HG02678 (cell line): ENCODE measurements at regions not wholly inside any gene's neighbourhood (a gene's known extent, or its start where the extent isn't known, plus 50 kb on each side); places are given as distances from the start of the nearest gene placed in this dataset.
"Not testable (repeated sequence)": the region's sequence is repeated elsewhere in the genome, so short reads cannot be mapped to it uniquely, and the experiment has no call there.

Experiments
- ATAC-seq: cut with Tn5 transposase; IDR thresholded peaks from one replicate; pipeline ENCODE4 v1.9.1; 2021; ENCODE audit warnings: mild to moderate bottlenecking, moderate library complexity; ENCODE audit not compliant: unreplicated experiment

DNA sequence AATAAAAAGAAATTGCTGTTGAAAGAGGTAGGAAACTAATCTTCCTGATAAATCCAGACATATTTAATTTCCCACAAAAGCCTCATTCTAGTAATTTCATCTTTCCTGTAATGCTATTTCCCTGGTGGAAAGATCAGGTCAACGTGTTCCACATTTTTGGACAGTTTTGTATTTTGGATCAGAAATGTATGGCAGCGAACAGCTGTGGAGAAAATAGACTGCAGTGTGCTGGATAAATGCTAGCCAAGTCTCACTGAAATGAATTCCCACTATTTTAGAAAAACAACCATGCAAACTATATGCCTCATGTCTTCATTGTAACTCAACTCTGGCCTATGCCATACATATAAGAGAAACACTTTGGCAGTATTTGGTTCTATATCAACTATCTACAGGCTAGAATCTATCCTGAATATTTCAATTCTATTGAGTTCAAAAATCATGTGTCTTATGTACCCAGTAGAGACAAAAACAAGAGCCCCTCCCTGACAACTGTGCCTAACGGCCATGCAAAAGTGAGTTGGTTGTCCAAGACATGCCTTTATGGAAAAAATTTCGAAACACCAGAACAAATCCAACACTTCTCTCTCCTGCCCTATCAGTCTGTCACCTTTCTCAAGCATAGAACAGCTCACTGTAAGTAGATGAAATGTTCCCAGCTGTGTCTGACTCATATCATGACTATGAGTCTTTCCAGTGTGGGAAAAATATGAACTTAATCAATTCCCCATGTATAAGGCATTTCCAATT lies 191.3 kb upstream of the NREP start:
- ATAC-seq: no peak

DNA sequence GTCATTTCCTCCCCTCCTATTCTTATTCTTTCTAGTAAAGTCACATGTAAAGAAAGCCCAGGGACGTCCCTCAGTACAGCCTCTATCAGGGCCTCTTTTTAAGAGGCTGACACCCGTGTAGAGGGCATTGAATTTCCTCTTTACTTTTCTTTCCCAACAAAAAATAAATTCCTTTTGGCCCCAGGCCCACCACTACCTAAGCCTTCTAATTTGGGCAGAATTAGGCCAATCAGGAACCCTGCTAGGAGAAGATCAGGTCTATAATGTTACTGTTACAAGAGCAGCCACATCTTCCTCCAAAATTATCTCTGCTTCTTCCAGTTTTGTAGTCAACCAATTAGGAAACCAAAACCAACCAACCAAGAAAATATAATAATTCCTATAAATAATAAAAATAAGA lies 189.6 kb upstream of the NREP start:
- no peak for ATAC-seq

DNA sequence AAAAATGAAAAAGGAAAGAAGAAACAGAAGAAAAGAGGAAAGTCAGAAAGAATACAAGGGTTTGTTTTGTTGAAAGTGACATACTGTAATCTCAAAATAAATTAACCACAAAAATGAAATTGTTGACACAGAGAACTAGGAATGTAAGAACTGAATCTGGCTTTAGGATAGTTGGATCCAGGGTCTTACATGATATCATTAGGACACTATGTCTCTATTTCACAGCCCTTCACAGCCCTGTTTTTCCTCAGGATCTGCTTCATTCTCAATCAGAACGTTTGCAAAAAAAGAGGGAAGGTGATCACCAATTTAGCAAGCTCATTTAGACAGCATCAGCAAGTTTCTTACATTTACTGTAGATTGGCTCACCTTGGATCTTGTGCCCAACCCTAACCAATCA lies 188.5 kb upstream of the NREP start:
- no peak for ATAC-seq

DNA sequence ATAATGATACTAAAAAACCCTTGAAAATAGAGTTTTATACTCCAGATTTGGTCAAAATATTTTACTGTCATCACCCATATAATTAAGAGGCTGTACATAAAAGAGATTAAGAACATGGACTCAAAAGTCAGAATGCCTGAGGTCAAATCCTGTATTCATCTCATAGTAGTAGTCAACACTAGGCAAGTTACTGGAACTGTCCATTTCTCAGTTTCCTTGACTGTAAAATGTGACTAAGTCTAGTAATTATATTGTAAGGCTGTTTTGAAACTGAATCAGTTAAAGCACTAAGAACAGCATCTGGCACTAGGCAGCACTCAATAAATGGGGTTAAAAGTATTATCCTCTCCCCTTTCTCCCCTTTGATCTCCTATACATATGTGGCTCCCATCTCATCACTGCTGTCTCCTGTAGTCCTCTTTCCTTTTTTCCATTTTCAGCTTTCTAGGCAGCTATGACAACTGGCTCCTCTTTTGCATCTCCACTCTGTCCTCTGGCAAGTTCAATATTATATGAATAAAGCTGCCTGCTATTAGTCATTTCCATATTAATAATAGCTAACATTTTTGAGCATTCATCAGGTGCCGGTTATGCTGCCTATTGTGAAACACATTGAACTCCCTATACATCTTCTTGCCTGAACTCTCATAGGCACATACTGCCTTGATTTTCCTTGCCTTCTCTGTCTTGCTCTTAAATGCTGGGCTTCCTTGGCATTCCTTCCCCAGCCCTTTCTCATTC lies 185.8 kb upstream of the NREP start:
- no peak for ATAC-seq

DNA sequence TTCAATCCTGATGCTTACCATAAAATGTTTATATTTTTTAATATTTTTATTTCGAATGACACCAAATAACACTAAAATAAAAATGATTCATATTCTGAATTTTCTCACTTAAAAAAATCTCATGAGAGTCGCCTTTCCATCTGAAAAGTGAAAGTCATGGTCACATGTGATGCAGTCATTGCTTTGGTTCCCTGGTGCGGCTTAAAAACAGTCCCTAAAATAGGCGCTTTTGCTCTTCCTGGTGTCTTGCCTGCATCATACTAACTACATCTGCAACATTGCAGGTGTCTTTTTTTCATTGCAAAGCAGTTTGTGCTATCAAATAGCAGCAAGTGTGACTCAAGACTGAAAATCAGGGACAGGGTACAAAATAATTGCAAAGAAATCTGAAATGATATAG lies 185.2 kb upstream of the NREP start:
- peak; percentile 50 for ATAC-seq

DNA sequence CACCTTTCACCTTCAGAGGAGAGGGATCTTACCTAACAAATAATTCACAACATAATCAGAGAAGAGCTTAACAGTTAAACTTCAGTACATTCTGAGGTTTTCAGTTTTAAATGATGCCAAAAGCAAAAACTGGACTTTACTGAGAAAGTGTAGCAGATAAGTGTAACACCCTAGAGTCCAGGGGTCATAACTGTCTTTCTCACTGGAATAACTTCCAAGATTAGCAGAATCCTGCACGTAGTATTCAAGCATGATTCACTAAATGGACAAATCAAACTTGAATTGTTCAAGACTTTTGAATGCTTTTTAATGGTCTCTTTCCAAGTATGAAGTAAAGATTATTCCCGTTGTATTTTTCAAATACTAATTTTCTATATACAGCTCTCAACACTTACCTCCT lies 180.1 kb upstream of the NREP start:
- ATAC-seq: no peak

DNA sequence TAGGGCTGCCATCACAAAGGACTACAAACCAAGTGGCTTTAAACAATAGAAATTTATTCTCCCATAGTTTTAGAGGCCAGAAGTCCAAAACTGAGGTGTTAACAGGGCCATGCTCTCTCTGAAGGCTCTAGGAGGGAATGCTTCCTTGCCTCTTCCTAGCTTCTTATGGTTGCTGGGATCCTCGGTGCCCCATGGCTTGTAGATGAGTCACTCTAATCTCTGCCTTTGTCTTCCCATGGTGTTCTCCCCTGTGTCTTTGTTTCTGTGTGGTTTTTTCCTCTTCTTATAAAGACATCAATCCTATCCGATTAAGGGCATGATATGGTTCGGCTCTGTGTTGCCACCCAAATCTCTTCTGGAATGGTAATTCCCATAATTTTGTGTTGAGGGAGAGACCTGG lies 178.8 kb upstream of the NREP start:
- ATAC-seq: no peak

DNA sequence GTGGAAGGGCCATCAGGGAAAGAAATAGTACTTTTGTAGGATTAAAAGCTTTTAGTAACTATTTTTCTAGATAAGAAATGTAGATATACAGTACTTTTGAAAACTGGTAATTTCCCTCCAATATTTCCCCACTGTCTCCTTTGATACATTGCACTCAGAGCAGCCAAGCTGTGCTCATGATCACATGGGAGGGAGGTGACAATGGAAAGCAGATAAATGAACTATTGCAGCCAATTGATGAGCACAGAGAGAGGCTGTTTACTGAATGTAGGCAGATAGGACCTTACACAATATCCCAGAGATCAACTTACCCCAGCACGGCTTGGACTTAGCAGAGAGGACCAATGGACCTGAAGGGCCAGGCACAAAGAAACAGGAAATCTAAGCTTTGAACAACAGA lies 178.0 kb upstream of the NREP start:
- ATAC-seq: no peak

DNA sequence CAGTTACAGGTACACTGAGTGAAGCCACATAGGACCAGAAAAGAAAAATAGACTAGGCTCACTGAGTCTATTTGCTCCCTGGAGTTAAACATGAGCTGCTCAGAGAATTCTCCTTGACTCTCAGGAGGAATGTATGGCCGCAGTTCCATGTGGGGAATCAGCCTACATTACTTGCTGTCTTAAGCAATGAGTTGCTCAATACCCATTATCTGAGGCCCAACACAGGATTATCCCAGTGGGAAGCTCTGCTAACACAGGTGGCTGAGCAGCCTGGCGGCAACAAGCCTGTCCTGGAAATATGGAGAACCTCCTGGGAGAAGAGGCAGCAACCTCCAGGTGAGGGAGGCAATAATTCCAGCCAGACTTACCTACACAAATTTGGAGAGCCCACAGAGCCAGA lies 177.5 kb upstream of the NREP start:
- no peak for ATAC-seq

DNA sequence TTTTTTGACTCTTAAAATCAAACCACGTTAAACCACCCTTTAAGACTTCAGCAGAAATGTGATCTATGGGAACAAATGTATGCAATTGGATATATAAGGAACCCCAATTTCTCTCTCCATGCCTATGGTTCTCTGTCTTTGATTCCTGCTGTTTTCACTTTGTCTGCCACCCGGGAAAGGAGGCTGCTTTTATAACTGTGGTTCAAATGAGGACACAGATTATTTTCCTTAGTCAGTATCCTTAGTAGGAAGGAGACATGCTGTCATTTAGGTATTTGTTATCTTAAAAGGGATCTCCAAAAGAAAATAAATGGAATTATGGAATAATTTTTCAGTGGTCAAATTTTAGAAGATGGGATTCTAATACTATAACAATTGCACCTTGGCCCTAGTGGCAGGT lies 176.1 kb upstream of the NREP start:
- ATAC-seq: no peak

DNA sequence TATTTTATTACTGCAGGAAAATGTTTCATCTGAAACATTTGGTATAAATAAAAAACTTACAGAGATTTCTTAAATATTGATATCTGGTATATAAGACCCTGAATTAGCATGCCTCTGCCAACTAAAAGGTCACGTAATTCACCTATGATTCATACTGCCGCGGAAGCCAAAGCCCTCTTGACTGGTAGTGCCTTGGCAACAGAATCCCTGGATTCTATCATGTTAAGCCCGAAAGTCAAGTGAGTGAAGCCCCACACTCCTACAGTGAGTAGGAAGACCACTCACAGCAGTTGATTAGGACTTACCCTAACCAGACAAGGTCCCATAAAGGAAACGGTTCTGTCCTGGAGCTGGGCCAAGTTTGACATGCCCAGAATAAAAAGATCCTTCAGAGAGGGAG lies 175.6 kb upstream of the NREP start:
- no peak for ATAC-seq

DNA sequence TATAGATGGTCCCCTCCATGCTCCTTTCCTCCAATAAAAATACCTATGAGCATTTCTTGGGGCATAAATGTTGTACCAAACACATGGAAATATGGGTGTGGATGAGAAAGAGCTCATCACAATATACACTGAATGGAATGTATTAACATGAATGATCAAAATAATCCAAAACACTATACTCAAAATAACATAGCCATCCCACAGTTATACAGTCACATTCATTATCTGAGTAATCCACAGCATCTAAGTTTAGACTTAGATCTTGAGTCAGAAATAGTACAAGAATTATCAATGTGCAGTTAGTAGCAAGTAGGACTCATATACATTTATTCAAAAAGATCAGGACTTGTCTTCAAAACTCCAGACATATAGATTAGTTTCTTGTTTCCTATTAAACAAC lies 175.2 kb upstream of the NREP start:
- no peak for ATAC-seq

DNA sequence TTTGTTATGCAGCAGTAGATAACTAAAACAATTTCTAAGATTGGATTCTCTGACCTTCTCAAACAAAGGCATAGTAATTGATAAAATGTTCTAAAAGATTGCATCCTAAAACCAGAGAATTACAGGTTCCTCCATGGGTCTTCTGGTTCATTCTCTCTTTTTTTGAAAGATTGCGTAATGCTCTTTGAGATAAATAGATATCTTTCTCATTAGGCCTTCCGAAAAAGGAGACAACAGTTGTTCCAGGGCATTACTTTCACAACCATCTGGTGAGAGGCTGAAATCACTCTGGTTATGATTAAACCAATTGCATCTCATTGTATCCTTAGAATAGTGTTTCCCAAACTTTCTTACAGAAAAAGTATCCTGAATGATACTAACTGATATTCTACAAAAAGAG lies 174.7 kb upstream of the NREP start:
- no peak for ATAC-seq

DNA sequence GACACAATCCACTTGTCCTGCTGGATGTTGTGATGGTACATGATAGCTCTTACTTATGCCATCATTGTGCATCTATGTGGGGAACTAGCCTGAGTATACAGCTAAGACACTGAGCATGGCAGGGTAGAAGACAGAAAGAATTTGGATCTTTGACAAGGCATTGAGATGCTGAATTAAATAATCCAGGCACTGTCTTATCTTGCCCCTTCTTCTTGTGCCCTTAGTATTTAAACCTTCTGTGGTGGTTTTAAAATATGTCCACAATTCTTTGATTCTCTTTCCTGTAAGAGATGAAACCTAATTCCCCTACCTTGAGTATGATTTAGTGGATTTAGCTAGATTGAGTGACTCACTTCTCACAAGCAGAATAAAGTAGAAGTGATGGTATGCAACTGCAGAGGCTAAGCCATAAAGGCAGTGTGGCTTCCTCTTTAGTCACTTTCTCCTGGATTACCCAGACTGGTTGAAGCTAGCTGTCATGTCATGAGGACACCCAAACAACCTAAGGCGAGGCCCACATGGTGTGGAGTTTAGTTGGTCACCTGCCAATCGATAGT lies 174.0 kb upstream of the NREP start:
- no peak for ATAC-seq

DNA sequence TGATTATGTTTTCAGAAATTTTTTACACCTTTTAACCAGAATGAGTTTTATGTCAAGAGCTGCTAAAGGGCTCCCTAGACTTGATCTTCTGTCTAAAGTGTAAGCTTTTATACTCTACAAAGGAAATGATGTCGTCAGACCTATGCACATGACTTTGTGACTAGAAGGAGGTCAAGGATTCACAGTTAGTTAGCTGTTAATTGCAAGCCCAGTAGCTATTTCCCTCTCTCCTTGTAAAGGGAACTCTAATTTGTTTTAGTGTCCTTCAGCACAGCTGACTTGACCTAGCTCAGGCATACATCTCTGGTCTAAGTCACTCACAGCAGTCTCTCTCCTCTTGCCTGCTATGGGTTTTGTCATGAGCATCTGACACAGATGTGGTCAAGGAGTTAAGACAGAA lies 173.5 kb upstream of the NREP start:
- no peak for ATAC-seq

DNA sequence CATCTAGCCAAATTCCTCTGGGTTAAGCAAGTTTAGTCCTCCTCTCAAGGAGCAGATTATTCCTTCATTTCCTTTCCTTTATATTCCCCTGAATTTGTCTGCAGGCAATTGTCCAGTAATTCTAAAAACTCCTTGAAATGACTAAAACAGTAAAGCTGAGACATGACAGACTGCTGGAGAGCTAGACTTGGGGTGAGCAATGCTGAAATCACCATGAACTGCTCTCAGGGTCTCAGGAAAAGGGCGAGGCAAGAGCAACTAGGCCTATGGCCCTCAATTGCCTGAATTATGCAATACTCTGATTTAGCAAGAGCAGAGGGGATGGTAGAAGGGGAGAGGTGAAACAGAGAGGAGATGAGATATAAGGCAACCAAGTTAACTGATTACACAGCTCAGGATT lies 172.9 kb upstream of the NREP start:
- ATAC-seq: no peak

DNA sequence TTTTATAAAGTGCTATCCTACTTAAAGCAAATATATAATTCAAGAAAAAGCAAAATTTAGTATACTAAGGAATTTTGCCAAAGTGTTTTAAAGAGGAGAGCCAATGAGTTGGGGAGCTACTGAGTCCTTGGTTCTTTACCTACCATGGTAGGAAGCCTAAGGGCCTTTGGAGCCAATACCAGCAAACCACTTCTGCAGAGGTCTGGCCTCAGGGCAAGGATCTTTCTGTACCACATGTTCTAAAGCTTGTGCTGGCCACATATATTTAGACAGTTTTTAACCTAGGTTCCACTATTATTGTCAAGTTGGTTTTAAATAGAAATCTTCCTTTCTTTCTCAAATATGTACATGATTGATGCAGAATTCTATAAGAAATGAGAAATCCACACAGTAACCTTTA lies 172.3 kb upstream of the NREP start:
- no peak for ATAC-seq

DNA sequence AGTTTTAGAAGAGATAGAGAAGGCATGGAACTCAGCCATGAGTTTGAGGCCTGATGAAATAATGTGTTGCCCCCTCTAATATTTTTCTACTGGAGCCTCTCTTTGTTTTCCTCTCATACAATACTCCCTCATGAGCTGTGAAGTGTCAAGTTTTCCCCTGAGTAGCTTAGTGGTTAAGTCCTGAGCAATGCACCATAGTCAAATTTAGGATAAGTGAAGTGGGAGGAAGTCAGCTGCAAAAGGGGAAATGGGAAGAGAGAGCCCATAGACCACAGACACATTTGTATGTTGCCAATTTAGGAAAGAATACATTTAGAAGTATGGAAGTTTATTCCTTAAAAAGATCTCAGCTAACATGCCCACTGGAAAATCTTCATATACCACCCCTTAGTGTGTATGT lies 171.5 kb upstream of the NREP start:
- no peak for ATAC-seq

DNA sequence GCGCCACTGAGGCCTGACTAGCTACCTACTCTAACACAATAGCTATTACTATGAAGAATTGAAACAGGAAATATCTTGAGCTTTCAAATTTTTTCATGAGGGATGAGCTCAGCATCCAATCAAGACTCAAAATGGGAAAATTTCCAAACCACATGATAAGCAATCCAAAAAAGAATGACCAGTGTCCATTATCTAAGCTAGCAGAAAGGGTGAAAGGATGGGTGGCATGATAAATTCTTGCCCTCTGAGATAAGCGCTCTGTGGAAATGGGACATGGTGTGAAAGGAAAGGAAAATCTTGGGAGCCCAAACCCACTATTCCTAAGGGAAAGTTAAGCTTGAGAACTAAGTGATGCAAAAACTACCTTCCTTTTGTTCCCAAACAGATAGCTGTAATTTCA lies 170.2 kb upstream of the NREP start:
- ATAC-seq: no peak

DNA sequence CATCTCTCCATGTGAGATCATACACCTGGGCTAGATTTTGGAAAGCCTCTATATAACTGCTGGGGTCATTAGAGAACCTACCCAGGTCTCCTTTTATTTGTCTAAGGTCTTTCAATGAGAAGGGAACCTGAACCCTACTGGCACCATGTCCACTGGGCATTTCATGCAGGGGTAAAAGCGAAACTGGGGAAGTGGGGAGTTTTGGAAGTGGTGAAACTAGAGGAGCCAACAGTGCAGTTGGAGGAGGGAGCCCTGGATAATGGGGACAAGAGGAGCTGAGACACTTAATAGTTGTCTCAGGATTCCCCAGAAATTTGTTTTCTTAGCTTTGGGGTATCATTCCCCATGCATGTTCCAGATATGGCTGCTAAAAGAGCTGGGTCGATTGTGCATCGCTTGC lies 169.0 kb upstream of the NREP start:
- no peak for ATAC-seq

DNA sequence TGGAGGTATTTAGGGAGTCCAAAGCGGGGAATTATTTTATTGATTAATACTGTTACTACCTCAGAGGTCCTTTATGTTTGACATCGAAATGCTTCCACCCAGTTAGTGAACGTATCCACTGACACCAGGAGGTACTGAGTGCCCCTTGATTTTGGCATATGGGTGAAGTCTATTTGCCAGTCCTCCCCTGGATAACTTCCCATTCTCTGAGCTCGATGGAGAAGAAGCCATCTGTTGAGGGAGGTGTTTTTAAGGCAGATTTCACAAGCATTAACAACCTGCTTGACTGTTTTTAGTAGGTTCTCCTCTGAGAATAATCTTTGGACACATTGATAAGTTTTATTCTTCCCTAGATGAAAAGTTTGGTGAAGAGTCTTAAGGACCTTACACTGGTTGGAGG lies 165.3 kb upstream of the NREP start:
- no peak for ATAC-seq

DNA sequence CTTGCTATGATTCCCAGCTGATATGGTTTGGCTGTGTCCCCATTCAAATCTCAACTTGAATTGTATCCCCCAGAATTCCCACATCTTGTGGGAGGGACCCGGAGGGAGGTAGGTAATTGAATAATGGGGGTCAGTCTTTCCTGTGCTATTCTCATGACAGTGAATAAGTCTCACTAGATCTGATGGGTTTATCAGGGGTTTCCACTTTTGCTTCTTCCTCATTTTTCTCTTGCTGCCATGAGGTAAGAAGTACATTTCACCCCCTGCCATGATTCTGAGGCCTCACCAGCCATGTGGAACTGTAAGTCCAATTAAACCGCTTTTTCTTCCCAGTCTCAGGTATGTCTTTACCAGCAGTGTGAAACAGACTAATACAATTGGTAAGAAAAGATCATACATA lies 164.7 kb upstream of the NREP start:
- not testable (repeated sequence) for ATAC-seq
